ENCODE measurements at regions not wholly inside any gene's neighbourhood (a gene's known extent, or its start where the extent isn't known, plus 50 kb on each side); places are given as distances from the start of the nearest gene placed in this dataset.
"Not testable (repeated sequence)": the region's sequence is repeated elsewhere in the genome, so short reads cannot be mapped to it uniquely, and the experiment has no call there.

- no peaks in the 10 kb centered on the region for H3K27me3 Mint-ChIP-seq
- no peaks in the 10 kb centered on the region for H3K4me1 Mint-ChIP-seq (ENCODE audit: low read depth)
- CTCF ChIA-PET, result no interaction called here
- H3K36me3 Mint-ChIP-seq, result no peaks in the 10 kb centered on the region
- peaks cover 11% of the 10 kb centered on the region for H3K9me3 Mint-ChIP-seq
- H3K4me3 Mint-ChIP-seq, result no peak overlapping the region
- DNase-seq, result no peak
- POLR2A ChIA-PET, result no interaction called here
- H3K27ac Mint-ChIP-seq, result no peak overlapping the region
- intact Hi-C loops (cut with micrococcal nuclease), result no loop called here
These were observed 180.8 kb upstream of the PLN start for GRCh38 chr6:118367314-118367713.

DNA sequence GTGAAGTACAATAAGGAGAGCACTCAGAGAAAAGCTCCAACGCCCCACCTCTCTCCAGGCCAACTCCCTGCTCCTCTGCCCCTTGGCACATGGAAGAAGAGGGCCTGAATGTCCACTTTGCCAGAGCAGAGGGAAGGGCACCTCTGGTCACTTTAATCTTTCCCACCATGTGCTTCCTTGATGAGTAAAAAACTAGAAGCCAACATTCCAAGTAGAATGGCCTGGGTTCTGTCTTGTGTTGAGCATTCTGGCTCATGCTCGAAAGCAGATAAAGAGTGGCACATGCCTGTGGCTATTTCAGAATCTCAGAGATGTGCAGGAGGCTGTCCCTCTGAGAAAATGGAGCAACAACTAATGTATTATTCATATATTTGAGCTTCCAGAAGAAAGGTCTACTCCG, 177.4 kb upstream of the PLN start:
- Mint-ChIP-seq H3K27me3 (no peaks in the 10 kb centered on the region), H3K4me1 (ENCODE audit: low read depth) (no peaks in the 10 kb centered on the region), H3K4me3 (no peak overlapping the region), H3K36me3 (no peaks in the 10 kb centered on the region), H3K27ac (no peak overlapping the region), H3K9me3 (peaks cover 11% of the 10 kb centered on the region)
- POLR2A ChIA-PET, result no interaction called here
- intact Hi-C loops (cut with micrococcal nuclease), result no loop called here
- no peak for DNase-seq
- CTCF ChIA-PET, result interaction anchor here (0.6 kb wide), 1 partner anchor 28 kb away, joined by 3 read pairs; no protein-coding TSS in a partner anchor

- intact Hi-C loops (cut with micrococcal nuclease), result no loop called here
- H3K27me3 Mint-ChIP-seq, result no peaks in the 10 kb centered on the region
- H3K4me3 Mint-ChIP-seq, result no peak overlapping the region
- H3K4me1 Mint-ChIP-seq (ENCODE audit: low read depth), result no peaks in the 10 kb centered on the region
- DNase-seq, result no peak
- no peak overlapping the region for H3K27ac Mint-ChIP-seq
- peaks cover 11% of the 10 kb centered on the region for H3K9me3 Mint-ChIP-seq
- ChIA-PET CTCF (no interaction called here), POLR2A (no interaction called here)
- no peaks in the 10 kb centered on the region for H3K36me3 Mint-ChIP-seq
These were observed 176.1 kb upstream of the PLN start for GRCh38 chr6:118371955-118372354.

GRCh38 chr6:118372413-118372812, 175.7 kb upstream of the PLN start:
- ChIA-PET POLR2A (no interaction called here), CTCF (interaction anchor here (0.7 kb wide), 1 partner anchor 180 kb away, joined by 3 read pairs; no protein-coding TSS in a partner anchor)
- H3K27me3 Mint-ChIP-seq, result no peaks in the 10 kb centered on the region
- DNase-seq, result no peak
- intact Hi-C loops (cut with micrococcal nuclease), result no loop called here
- H3K4me1 Mint-ChIP-seq (ENCODE audit: low read depth), result no peaks in the 10 kb centered on the region
- H3K4me3 Mint-ChIP-seq, result no peak overlapping the region
- no peak overlapping the region for H3K27ac Mint-ChIP-seq
- peaks cover 11% of the 10 kb centered on the region for H3K9me3 Mint-ChIP-seq
- H3K36me3 Mint-ChIP-seq, result no peaks in the 10 kb centered on the region

- Mint-ChIP-seq H3K4me3 (no peak overlapping the region), H3K9me3 (peaks cover 4% of the 10 kb centered on the region), H3K27me3 (no peaks in the 10 kb centered on the region), H3K36me3 (no peaks in the 10 kb centered on the region), H3K4me1 (ENCODE audit: low read depth) (no peaks in the 10 kb centered on the region), H3K27ac (no peak overlapping the region)
- POLR2A ChIA-PET, result no interaction called here
- intact Hi-C loops (cut with micrococcal nuclease), result no loop called here
- CTCF ChIA-PET, result no interaction called here
- DNase-seq, result no peak
These were observed 170.2 kb upstream of the PLN start for GRCh38 chr6:118377711-118378414.

GRCh38 chr6:118380620-118381019, 167.5 kb upstream of the PLN start:
- CTCF ChIA-PET; H3K4me3 Mint-ChIP-seq; H3K9me3 Mint-ChIP-seq; H3K36me3 Mint-ChIP-seq; intact Hi-C loops (cut with micrococcal nuclease); DNase-seq; H3K27ac Mint-ChIP-seq; POLR2A ChIA-PET; H3K27me3 Mint-ChIP-seq; H3K4me1 Mint-ChIP-seq (ENCODE audit: low read depth): not testable (repeated sequence)

DNA sequence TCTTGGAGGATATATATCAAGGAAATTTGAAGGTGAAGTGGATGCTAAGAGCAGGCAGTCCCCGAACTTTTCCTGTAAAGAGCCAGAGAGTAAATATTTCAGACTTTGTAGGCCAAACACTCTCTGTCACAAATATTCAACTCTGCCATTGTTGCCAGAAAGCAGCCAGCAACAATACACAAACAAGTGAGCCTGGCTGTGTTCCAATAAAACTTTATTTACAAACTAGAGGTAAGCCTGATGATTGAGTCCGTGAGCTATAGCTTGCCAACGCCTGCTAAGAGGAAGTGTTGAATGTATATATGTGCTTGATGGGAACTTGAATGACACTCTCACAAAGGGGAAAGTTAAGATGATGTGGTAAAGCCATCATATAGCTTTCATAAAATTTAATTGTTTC, 166.0 kb upstream of the PLN start:
- no peak for DNase-seq
- Mint-ChIP-seq H3K4me3 (no peak overlapping the region), H3K27ac (no peak overlapping the region), H3K4me1 (ENCODE audit: low read depth) (no peaks in the 10 kb centered on the region), H3K27me3 (no peaks in the 10 kb centered on the region), H3K36me3 (no peaks in the 10 kb centered on the region), H3K9me3 (peaks cover 4% of the 10 kb centered on the region)
- ChIA-PET CTCF (no interaction called here), POLR2A (no interaction called here)
- intact Hi-C loops (cut with micrococcal nuclease), result no loop called here

GRCh38 chr6:118383924-118384323, 164.2 kb upstream of the PLN start:
- CTCF ChIA-PET, result no interaction called here
- Mint-ChIP-seq H3K4me1 (ENCODE audit: low read depth) (no peaks in the 10 kb centered on the region), H3K27me3 (no peaks in the 10 kb centered on the region), H3K36me3 (no peaks in the 10 kb centered on the region), H3K9me3 (peaks cover 4% of the 10 kb centered on the region), H3K4me3 (no peak overlapping the region), H3K27ac (no peak overlapping the region)
- POLR2A ChIA-PET, result no interaction called here
- intact Hi-C loops (cut with micrococcal nuclease), result no loop called here
- DNase-seq, result no peak

GRCh38 chr6:118386975-118387374, 161.1 kb upstream of the PLN start:
- intact Hi-C loops (cut with micrococcal nuclease), result no loop called here
- no peaks in the 10 kb centered on the region for H3K36me3 Mint-ChIP-seq
- POLR2A ChIA-PET, result no interaction called here
- no peak for DNase-seq
- no peak overlapping the region for H3K27ac Mint-ChIP-seq
- no peaks in the 10 kb centered on the region for H3K9me3 Mint-ChIP-seq
- CTCF ChIA-PET, result no interaction called here
- no peaks in the 10 kb centered on the region for H3K27me3 Mint-ChIP-seq
- no peak overlapping the region for H3K4me3 Mint-ChIP-seq
- H3K4me1 Mint-ChIP-seq (ENCODE audit: low read depth), result no peaks in the 10 kb centered on the region

GRCh38 chr6:118387921-118388701, 160.0 kb upstream of the PLN start:
- Mint-ChIP-seq H3K36me3 (no peaks in the 10 kb centered on the region), H3K4me1 (ENCODE audit: low read depth) (no peaks in the 10 kb centered on the region), H3K27ac (no peak overlapping the region), H3K9me3 (no peaks in the 10 kb centered on the region), H3K27me3 (no peaks in the 10 kb centered on the region), H3K4me3 (no peak overlapping the region)
- POLR2A ChIA-PET, result no interaction called here
- CTCF ChIA-PET, result interaction anchor here (0.6 kb wide), 1 partner anchor 272 kb away, joined by 3 read pairs; no protein-coding TSS in a partner anchor
- intact Hi-C loops (cut with micrococcal nuclease), result no loop called here
- DNase-seq, result no peak

DNA sequence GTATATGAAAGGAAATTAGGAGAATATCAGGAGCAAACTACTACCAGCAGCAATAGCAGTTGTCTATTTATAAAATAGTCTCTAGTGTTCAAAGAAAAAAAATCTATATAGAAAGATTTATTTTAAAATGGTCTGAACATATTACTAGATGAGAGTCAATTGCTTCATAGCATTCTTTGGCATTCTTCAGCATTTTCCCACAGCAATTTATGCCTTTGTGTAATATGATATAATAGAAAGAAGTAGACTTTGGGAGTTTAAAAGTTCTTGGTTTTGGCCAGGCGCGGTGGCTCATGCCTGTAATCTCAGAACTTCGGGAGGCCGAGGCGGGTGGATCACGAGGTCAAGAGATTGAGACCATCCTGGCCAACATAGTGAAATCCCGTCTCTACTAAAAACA, 157.0 kb upstream of the PLN start:
- DNase-seq, result no peak
- Mint-ChIP-seq H3K36me3 (peaks cover 1% of the 10 kb centered on the region), H3K27me3 (no peaks in the 10 kb centered on the region), H3K9me3 (no peaks in the 10 kb centered on the region), H3K27ac (no peak overlapping the region), H3K4me3 (no peak overlapping the region), H3K4me1 (ENCODE audit: low read depth) (no peaks in the 10 kb centered on the region)
- POLR2A ChIA-PET, result no interaction called here
- intact Hi-C loops (cut with micrococcal nuclease), result no loop called here
- CTCF ChIA-PET, result no interaction called here

DNA sequence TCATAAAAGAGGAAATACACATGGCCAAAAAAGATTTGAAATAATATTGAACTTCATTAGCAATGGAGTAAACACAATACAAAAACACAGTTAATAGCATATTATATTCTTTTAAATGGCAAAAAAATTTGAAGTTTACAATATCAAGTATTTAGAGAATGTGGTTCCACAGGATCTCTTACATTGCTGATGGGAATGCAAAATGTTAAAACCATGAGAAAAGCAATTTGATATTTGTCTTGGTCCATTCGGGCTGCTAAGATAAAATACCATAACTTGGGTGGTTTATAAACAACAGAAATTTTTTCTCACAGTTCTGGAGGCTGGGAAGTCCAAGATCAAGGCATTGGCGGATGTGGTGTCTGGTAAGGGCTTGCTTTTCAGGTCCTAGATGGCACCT, 154.0 kb upstream of the PLN start:
- Mint-ChIP-seq H3K27me3 (no peaks in the 10 kb centered on the region), H3K9me3 (no peaks in the 10 kb centered on the region), H3K4me1 (ENCODE audit: low read depth) (no peaks in the 10 kb centered on the region), H3K4me3 (no peak overlapping the region), H3K27ac (no peak overlapping the region), H3K36me3 (peaks cover 1% of the 10 kb centered on the region)
- DNase-seq, result no peak
- ChIA-PET CTCF (no interaction called here), POLR2A (no interaction called here)
- intact Hi-C loops (cut with micrococcal nuclease), result no loop called here

DNA sequence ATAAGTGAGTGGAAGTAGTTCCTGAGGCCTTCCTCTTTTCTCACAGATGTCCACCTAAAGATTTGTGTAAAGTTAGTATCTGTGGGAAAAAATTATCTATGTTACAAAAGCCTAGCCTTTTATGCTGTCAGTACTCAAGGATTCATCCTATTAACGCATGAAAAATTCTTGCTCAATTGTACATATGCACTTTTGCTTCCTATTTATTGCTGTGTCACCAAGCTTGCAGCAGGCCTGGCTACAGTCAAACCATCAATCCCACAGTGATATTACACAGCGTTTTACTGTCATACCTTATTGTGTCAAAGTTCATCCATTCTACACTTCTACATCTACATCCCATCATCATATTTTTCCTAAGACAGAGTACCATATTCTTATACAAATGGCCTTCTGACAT, 151.1 kb upstream of the PLN start:
- Mint-ChIP-seq H3K4me1 (ENCODE audit: low read depth) (no peaks in the 10 kb centered on the region), H3K4me3 (no peak overlapping the region), H3K9me3 (no peaks in the 10 kb centered on the region), H3K27ac (no peak overlapping the region), H3K36me3 (peaks cover 1% of the 10 kb centered on the region), H3K27me3 (no peaks in the 10 kb centered on the region)
- ChIA-PET POLR2A (no interaction called here), CTCF (no interaction called here)
- DNase-seq, result no peak
- intact Hi-C loops (cut with micrococcal nuclease), result no loop called here

Measured in activated CD4-positive, alpha-beta memory T cell treated with anti-CD3 and anti-CD28 coated beads for 36 hours (primary cell).